ENCODE measurements at regions not wholly inside any gene's neighbourhood (a gene's known extent, or its start where the extent isn't known, plus 50 kb on each side); places are given as distances from the start of the nearest gene placed in this dataset.

GRCh38 chr6:63476302-63476701 is 96.0 kb upstream of the LOC128125822 start:
- no peaks in the 10 kb centered on the region for H3K9me3 ChIP-seq
- H3K27ac ChIP-seq: no peak overlapping the region
- no peak for DNase-seq
- H3K36me3 ChIP-seq: no peaks in the 10 kb centered on the region
- no peak for TF ChIP-seq CTCF (IDR thresholded peaks at IDR 0.05)
- H3K4me3 ChIP-seq: no peak overlapping the region
- no peaks in the 10 kb centered on the region for H3K4me1 ChIP-seq
- no peaks in the 10 kb centered on the region for H3K27me3 ChIP-seq
- no peak overlapping the region for H3K9ac ChIP-seq (ENCODE audit: low read depth in 2 of 2, low read length in 2 of 2)
- intact Hi-C loops (cut with DNase I): no loop called here

DNA sequence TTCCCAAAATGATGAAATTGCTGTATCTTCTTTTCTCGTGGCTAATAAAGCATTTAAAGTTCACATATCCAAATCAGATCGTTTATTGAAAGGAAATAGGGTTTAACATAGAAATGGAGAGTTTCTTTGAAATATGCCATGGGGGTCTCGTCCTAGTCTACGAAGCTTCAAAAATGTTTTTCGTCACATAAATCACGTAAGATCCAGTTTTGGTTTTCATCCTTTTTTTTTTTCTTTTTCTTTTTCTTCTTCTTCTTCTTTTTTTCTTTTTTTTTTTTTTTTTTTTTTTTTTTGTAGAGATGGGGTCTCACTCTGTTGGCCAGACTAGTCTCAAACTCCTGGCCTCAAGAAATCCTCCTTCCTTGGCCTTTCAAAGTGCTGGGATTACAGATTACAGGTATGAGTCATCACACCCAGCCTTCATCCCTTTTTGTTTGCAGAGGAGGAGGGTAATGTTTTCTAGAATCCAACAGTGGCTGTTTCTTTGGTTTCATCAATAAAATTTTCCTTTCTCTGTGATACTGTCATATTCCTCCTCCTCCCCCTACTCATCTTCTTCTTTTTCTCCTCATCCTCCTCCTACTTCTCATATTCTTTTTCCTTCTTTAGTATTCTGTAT is 94.7 kb upstream of the LOC128125822 start:
- no peak overlapping the region for H3K27ac ChIP-seq
- H3K36me3 ChIP-seq: no peaks in the 10 kb centered on the region
- intact Hi-C loops (cut with DNase I): no loop called here
- no peaks in the 10 kb centered on the region for H3K9me3 ChIP-seq
- DNase-seq: no peak
- no peaks in the 10 kb centered on the region for H3K4me1 ChIP-seq
- H3K27me3 ChIP-seq: no peaks in the 10 kb centered on the region
- TF ChIP-seq CTCF (IDR thresholded peaks at IDR 0.05): no peak
- no peak overlapping the region for H3K9ac ChIP-seq (ENCODE audit: low read depth in 2 of 2, low read length in 2 of 2)
- no peak overlapping the region for H3K4me3 ChIP-seq

- Histone ChIP-seq H3K27me3 (no peaks in the 10 kb centered on the region), H3K9ac (ENCODE audit: low read depth in 2 of 2, low read length in 2 of 2) (no peak overlapping the region), H3K9me3 (no peaks in the 10 kb centered on the region), H3K4me3 (no peak overlapping the region), H3K27ac (no peak overlapping the region), H3K36me3 (no peaks in the 10 kb centered on the region), H3K4me1 (no peaks in the 10 kb centered on the region)
- DNase-seq: no peak
- intact Hi-C loops (cut with DNase I): no loop called here
- no peak for TF ChIP-seq CTCF (IDR thresholded peaks at IDR 0.05)
These were observed 93.5 kb upstream of the LOC128125822 start for GRCh38 chr6:63478734-63479133.

DNA sequence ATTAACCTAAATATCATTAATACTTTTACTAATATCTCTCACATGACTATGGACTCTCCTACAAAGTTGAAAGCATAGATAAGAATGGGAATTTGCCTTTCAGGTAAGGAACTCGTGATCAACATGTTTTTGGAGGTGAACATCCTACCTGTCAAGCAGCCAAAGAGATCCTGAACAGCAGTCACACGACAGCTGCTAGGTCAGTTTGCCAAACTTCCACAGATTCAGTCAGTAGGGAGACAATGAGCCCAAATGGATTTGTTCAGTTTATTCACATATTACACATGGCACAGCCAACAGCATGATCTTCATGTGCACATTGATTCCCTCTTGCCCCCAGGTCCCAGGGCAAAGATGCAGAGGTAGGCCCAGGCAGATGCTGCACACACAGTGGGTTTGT is 86.1 kb upstream of the LOC128125822 start:
- no peak overlapping the region for H3K27ac ChIP-seq
- DNase-seq: no peak

DNA sequence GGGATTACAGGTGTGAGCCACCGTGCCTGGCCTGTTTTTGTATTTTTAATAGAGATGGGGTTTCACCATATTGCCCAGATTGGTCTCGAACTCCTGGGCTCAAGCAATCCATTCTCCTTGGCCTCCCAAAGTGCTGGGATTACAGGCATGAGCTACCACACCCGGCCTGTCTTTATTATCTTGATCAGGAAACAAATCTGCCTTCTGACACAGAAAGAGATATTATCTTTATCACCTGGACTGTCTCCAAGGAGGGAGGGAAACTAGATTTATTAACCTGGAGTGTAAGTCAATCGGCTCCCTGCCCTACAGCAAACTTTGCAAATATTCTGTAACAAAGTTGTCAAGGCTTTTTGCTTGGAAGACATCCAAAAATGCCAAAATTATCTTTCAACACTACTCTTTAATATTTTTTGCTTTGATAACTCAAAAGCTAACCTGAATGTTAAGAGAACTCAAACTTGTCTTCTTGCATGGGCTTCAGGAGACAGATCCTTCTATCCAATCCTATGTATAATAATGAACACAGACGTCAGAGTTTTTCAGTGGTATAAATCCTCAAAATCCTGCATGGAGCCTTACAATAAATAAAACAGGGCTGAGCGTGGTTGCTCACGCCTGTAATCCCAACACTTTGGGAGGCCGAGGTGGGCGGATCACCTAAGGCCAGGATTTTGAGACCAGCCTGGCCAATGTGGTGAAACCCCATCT is 85.0 kb upstream of the LOC128125822 start:
- Histone ChIP-seq H3K9me3 (no peaks in the 10 kb centered on the region), H3K27me3 (no peaks in the 10 kb centered on the region), H3K4me3 (no peak overlapping the region), H3K36me3 (no peaks in the 10 kb centered on the region), H3K4me1 (no peaks in the 10 kb centered on the region), H3K9ac (ENCODE audit: low read depth in 2 of 2, low read length in 2 of 2) (peak overlapping the region in 1 of 2 donors; percentile 38), H3K27ac (peak overlapping the region; percentile 48)
- no peak for TF ChIP-seq CTCF (IDR thresholded peaks at IDR 0.05)
- intact Hi-C loops (cut with DNase I): no loop called here
- peak; percentile 60 for DNase-seq

More for the DNA sequence above, 86.1 kb upstream of the LOC128125822 start:
- Histone ChIP-seq H3K4me1 (no peaks in the 10 kb centered on the region), H3K9ac (ENCODE audit: low read depth in 2 of 2, low read length in 2 of 2) (no peak overlapping the region), H3K27me3 (no peaks in the 10 kb centered on the region), H3K4me3 (no peak overlapping the region), H3K9me3 (no peaks in the 10 kb centered on the region), H3K36me3 (no peaks in the 10 kb centered on the region)
- intact Hi-C loops (cut with DNase I): no loop called here
- no peak for TF ChIP-seq CTCF (IDR thresholded peaks at IDR 0.05)

All from colonic mucosa (tissue), 4 donors.